GM20431 (cell line): ENCODE measurements at regions not wholly inside any gene's neighbourhood (a gene's known extent, or its start where the extent isn't known, plus 50 kb on each side); places are given as distances from the start of the nearest gene placed in this dataset.

Experiments
- in situ Hi-C: fragments of 300-500 bp; cut with MseI, MboI; formaldehyde crosslinking; loops from one replicate; pipeline ENCODE4 v1.15.0; 2020; ENCODE audit warnings: low sequenced_read_pairs; ENCODE audit not compliant: unreplicated experiment

GRCh38 chr5:158487156-158487555 is 612.6 kb downstream of the EBF1 start:
- in situ Hi-C loops, result no loop called here

- in situ Hi-C loops, result no loop called here
These were observed 613.1 kb downstream of the EBF1 start for GRCh38 chr5:158486566-158486965.

DNA sequence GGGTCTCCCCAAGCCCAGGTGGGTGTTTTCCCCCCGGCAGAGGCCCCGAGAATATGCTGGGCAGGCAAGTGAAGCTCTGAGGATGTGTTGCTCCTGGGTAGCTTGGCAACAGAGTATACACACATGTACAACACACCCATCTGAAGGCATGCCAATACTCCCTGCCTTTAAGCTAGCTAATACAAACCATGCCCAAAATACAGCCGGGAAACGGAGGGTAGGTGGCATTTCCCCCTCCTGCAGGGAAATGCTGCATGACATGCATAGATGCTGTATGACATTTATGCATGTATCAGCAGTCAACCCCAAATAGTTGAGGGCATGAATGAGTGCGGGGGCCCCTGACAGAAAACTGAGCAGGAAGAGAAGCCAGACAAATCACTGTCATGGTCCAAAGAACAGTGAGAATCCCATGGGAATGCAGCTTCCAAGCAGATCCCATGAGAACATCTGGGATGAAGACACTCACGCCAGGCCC is 614.1 kb downstream of the EBF1 start:
- in situ Hi-C loops, result no loop called here

DNA sequence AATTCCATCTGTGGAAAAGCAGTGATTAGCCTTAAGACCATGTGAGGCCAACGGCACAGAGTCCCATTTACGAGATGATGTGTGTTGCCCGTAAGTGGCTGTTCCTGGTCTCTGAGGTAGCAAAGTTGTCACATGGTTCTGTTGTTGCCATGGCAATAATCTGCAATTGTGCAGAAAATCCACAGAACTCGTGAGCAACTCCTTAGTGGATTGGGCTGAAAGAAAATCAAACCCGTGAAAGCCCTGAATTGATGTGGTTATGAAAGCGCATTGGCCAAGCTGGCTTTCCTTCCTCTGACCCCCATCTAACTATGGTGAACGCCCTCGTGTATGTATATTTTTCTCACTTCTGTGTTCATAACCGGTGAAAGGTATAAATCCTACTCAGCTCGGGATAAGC is 614.7 kb downstream of the EBF1 start:
- in situ Hi-C loops, result no loop called here

- in situ Hi-C loops, result no loop called here
These were observed 615.6 kb downstream of the EBF1 start for GRCh38 chr5:158484150-158484549.

GRCh38 chr5:158483281-158483860 is 616.3 kb downstream of the EBF1 start:
- in situ Hi-C loops, result no loop called here

DNA sequence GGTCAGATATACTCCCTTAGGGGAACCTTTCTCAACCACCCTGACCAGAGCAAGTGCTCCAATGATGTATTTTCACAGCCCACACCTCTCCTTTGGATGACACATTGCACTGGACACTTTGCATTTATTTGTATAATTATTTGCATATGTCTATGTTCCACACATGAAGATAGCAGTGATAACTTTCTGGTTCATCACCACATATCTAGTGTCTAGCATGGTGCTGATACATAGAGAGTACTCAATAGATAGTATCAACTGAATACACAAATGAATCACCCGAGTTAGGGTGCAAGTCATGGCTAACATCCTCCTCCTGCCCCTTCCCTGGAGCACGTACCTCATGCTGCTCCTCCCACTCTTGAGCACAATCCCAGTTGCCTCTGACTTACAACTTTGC is 617.6 kb downstream of the EBF1 start:
- in situ Hi-C loops, result no loop called here

- in situ Hi-C loops, result no loop called here
These were observed 619.2 kb upstream of the CLINT1 start for GRCh38 chr5:158478139-158478538.

GRCh38 chr5:158477214-158477613 is 618.3 kb upstream of the CLINT1 start:
- in situ Hi-C loops, result no loop called here

- in situ Hi-C loops, result no loop called here
These were observed 614.2 kb upstream of the CLINT1 start for GRCh38 chr5:158473016-158473635.

DNA sequence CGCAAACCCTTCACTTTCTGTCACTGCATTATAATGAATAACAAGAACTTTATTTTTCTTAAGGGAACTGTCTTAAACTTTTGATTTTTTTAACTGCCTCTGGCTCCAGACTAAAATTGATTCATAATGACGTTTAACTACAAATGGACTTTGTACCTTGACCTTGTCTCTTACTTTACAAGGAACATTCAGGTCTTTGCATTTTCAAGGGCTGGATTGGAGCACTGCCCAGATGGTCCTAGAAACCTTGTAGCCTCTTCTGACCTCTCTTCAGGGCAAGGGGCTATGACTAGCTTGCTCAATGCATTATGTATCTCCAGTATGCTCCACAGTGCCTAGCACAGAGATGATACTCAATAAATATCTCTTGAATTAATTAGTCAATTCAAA is 612.6 kb upstream of the CLINT1 start:
- in situ Hi-C loops, result no loop called here

DNA sequence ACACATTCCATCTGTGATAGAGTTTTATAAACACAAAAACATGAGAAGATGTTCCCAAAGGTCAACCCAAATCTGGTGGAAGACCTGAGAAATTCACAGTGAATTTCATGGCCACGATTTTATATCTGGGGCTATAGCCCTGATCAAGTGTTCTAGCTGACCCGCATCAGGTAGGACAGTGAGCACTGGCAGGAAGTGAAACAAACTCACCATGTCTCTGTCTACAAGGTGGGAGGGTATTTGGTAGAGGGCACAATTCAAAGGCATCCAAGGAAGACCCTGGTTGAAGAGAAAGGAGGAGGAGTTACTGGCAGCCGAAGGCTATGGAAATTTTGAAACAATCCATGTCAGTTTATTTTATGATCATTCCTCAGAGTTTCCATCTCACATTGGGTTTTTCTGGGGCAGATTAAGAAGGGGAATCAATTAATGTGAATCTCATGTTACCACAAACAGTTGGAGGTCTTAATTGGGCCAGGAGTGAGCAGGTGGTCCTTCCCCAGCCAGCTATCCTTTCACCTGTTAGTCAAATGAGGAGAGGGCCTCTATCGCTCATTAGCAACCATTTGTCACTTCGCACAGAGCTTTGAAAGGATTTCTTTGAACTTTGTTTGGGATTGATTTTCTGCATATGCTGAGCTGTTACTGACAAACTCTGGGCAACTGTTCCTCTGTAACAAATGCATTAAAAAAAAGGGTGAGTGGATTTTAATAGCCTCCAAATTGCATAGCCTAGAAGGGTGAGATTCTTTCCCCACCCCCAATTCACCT is 612.0 kb upstream of the CLINT1 start:
- in situ Hi-C loops, result no loop called here

DNA sequence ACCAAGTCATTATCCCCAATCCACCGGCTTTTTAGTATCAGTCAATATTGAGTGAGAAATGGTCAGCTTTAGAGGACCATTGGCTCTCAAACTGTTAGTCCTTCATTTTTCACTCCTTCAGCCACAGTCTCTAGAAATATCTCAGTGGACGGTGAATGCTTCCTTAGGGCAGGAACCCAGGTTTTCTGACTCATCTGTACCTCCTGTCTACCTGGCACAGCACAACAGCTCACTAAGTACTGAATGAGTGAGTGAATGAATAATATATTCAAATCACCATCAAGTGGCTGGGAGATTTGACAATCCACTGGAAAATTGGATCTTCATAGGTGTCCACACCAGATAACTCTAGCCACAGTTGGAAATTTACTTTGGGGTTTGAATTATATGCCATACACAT is 609.5 kb upstream of the CLINT1 start:
- in situ Hi-C loops, result no loop called here

DNA sequence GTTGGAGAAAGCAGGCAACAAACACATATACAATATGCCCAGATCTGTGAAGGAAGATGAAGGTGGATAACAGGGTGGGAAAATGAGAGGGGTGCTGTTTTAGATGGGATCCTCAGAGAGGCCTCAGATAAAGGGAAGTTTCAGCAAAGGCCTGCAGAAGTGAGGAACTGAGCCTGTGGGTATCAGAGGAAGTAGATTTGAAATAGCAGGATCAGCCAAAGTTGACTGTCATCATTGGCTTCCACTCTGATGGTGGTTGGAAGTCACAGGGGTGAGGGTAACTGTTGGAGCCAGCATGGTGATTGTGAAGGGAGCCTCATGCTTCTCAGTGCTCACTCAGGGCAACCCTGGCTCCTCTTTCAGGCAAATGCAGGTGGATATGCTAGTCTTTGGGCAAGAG is 607.2 kb upstream of the CLINT1 start:
- in situ Hi-C loops, result no loop called here

DNA sequence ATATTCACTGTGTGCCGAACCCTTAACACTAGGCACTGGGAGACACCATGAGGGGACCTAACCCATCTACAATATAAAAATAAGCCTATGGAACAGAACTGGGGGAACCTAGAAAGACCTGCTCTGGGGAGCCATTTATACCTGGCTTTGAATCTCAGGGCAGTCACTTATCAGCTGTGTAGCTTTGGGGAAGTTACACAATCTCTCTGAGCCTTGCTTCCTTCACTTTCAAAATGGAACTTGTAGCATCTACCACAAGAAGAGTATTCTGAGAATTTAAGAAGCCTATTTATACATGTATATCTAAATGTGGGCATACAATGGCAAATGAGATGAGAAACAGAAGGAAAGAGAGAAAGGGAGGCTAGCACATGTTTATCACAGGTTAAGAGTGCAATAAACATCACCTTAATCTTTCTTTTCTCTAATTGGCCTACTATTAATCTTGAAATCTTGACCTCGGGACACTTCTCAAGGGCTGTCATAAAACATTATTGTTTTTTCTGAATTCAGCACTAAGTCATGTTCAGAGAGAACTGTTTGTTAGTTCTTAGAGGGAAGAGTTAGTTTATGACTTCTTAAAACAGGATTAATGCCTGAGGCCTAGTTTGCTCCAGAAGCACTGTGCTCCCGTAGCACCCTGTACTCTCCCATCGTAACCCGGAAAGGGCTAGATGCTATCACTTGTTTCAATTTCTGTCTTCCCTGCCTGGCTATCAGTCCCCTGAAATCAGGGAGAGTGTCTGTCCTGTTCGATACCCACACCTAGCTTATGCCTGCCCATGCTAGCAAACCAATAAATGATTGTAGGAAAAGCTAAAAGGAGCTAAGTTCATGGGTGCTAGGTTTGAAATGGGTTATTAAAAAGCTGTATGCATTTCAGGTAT is 606.4 kb upstream of the CLINT1 start:
- in situ Hi-C loops, result no loop called here

DNA sequence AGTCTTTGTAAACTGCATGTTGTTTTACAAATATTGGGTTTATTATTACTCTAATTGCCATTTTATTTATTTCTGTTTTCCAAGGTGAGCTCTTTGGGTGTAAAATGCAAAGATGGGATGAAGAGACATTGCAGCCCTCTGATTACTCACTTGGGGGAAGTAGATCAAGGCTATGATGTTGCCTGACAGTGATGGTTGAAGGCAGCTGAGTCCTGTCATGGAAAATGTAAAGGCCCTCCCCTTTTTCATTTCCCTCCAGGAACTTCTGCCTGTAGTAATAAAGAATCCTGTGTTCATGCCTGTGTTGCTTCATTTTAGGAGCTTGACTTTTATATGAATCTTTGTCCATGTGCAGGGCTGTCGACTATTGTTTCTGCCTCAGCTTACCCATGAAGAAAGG is 605.4 kb upstream of the CLINT1 start:
- in situ Hi-C loops, result no loop called here

DNA sequence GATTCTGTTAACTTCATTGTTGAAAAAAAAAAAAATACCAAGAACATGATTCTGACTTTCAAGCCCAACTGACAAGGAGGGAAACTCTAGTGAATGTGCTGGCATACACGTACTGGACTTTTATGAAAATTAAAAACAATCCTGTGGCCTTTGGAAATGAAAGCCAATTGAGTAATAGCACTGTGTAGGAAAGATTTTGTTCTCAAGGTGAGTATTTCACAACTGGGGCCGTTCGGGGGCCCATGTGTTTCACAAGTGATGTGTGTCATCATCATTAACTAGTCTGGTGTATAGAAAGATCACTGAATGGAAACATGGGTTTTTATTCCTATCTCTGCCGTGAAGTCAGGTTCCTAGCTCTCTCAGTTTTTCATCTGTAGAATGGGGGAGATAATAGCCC is 605.0 kb upstream of the CLINT1 start:
- in situ Hi-C loops, result no loop called here

DNA sequence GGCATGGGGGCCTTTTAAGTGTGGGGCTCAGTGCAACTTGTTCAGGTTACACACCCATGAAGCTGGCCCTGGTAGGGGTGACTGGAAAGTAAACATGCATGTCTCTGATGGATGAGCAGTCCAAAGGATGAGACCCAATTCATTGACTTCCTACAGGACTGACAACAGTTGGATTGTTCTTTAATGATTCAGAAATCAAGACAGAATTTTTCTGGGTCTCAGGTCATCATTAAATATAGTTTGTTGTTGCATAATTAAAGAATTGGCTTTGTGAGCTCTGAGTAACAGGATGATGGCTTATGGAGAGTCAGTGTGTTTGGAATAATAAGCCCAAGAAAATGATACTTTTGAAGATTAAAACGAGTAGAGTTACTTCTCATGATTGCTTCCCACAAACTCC is 604.2 kb upstream of the CLINT1 start:
- in situ Hi-C loops, result no loop called here

DNA sequence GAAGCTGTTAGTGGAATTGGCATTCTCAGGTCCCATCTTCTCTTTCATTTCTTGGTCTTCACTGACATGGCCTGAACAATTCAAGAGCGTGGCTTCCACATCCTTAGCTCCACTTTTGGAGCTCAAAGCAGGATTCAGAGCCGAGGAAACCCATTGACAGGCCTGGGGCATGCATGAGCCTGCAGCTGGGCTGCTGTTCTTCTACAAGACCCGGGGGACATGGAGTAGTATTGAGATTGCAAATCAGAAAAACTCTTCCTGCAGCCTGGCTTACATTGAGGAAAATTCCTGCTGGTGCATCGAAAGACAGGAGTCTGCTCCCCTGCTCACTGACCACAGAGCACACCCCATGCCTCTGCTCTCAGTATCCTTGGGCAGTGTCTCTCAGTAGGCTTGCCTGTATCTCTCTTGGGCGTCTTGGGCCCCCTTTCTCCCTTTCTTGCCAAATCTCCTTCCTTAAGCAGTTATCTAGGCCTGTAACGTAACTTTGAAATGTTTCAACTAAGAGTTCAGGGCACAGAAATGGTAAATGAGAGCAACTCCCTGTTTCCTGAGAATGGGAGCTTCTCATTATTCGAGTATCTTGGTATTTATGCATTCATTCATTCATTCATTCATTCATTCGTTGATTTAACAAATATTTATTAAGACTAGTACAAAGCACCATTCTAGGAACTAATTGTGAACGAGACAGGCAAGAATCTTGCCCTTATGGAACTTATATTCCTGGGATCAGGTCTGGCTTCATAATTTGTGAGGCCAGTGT is 603.6 kb upstream of the CLINT1 start:
- in situ Hi-C loops, result no loop called here
